B cell (primary cell): ENCODE measurements at regions not wholly inside any gene's neighbourhood (a gene's known extent, or its start where the extent isn't known, plus 50 kb on each side); places are given as distances from the start of the nearest gene placed in this dataset.

ENCODE experiments used
- ATAC-seq: fragments of 200-7000 bp; cut with Tn5 transposase; one replicate; pipeline ENCODE4 v1.10.0; 2021; ENCODE audit warnings: low read depth, mild to moderate bottlenecking, moderate number of reproducible peaks, moderate library complexity
- CTCF ChIA-PET: fragments of 350-600 bp; sonication (Branson Sonifier 250); formaldehyde crosslinking; loops from one replicate; lab custom pipeline; 2021; ENCODE audit warnings: antibody characterized with exemption, inconsistent platforms; lab: Charles Lee
- POLR2A ChIA-PET: fragments of 350-600 bp; sonication (Branson Sonifier 250); formaldehyde crosslinking; loops from one replicate; lab custom pipeline; 2021; ENCODE audit warnings: antibody characterized with exemption; lab: Charles Lee
- DNase-seq: peaks from one replicate; pipeline ENCODE4 v3.0.0; 2013
- H2AFZ ChIP-seq: 2 replicates; pipeline ENCODE4 v1.6.1; 2012; ENCODE audit warnings: mild to moderate bottlenecking, low read depth, low read length; ENCODE audit not compliant: insufficient read depth, poor library complexity, severe bottlenecking
- H3K27ac ChIP-seq, 2 donors: 1 replicate in 1 of 2; 2 replicates in 1 of 2; pipeline ENCODE4 v1.5.1; 2012 to 2013; ENCODE audit warnings: low read length in 2 of 2, mild to moderate bottlenecking in 2 of 2, moderate library complexity in 1 of 2
- H3K27me3 ChIP-seq, 4 experiments: fragments of 200-600 bp in 1 of 4; sonication (generic) in 1 of 4; replicated peaks in 1 of 4; 1 replicate in 2 of 4; 2 replicates in 2 of 4; pipeline versions ENCODE4 v1.6.1 to v1.7.0; 2013 to 2016; ENCODE audit warnings: low read length in 3 of 4, mild to moderate bottlenecking in 2 of 4, mixed read lengths in 1 of 4, moderate library complexity in 1 of 4; ENCODE audit not compliant: insufficient read depth in 4 of 4, control insufficient read depth in 3 of 4; ENCODE audit errors: control extremely low read depth in 1 of 4
- H3K36me3 ChIP-seq, 2 experiments: replicated peaks in 1 of 2; 1 replicate in 1 of 2; 2 replicates in 1 of 2; pipeline versions ENCODE4 v1.6.1 to v1.7.1; 2013; ENCODE audit warnings: low read length in 1 of 2; ENCODE audit not compliant: insufficient read depth in 2 of 2, control insufficient read depth in 1 of 2; ENCODE audit errors: control extremely low read depth in 1 of 2, extremely low read depth in 1 of 2
- H3K4me1 ChIP-seq, 2 donors: fragments of 200-600 bp in 1 of 2; sonication (generic) in 1 of 2; 1 replicate in 1 of 2; 2 replicates in 1 of 2; pipeline versions ENCODE4 v1.5.1 to v1.6.1; 2013 to 2017; ENCODE audit warnings: low read length in 2 of 2; ENCODE audit not compliant: control insufficient read depth in 2 of 2, insufficient read depth in 2 of 2
- H3K4me2 ChIP-seq: replicated peaks from 2 replicates; pipeline ENCODE3; 2012; ENCODE audit warnings: mild to moderate bottlenecking, low read depth, low read length; ENCODE audit not compliant: poor library complexity, severe bottlenecking
- H3K4me3 ChIP-seq, 5 experiments: fragments of 200-600 bp in 1 of 5; sonication (generic) in 1 of 5; 1 replicate in 3 of 5; 2 replicates in 2 of 5; pipeline versions ENCODE4 v1.5.1 to v1.7.0; 2011 to 2016; ENCODE audit warnings: low read length in 4 of 5, mild to moderate bottlenecking in 4 of 5, low read depth in 2 of 5, control low read depth in 1 of 5, moderate library complexity in 1 of 5; ENCODE audit not compliant: insufficient read depth in 1 of 5; ENCODE audit errors: control extremely low read depth in 1 of 5, extremely low read depth in 1 of 5
- H3K79me2 ChIP-seq: fragments of 200-600 bp; sonication (generic); one replicate; pipeline ENCODE4 v1.6.0; 2016; ENCODE audit warnings: low read length; ENCODE audit not compliant: control insufficient read depth, insufficient read depth
- H3K9ac ChIP-seq: fragments of 200-600 bp; sonication (generic); 2 replicates; pipeline ENCODE4 v1.6.1; 2017; ENCODE audit warnings: mild to moderate bottlenecking, low read length, moderate library complexity
- H3K9me3 ChIP-seq, 3 donors: one replicate each; pipeline versions ENCODE4 v1.6.1 to v1.7.1; 2013; ENCODE audit warnings: low read length in 2 of 3; ENCODE audit not compliant: control insufficient read depth in 2 of 3, insufficient read depth in 1 of 3; ENCODE audit errors: control extremely low read depth in 1 of 3
- H4K20me1 ChIP-seq: 2 replicates; pipeline ENCODE4 v1.6.0; 2012; ENCODE audit warnings: mild to moderate bottlenecking, low read length; ENCODE audit not compliant: insufficient read depth, control insufficient read depth, poor library complexity, severe bottlenecking
- H3K27ac Mint-ChIP-seq: one replicate; pipeline ENCODE4 v1.8.0; 2021; ENCODE audit warnings: mixed read lengths
- H3K27me3 Mint-ChIP-seq: one replicate; pipeline ENCODE4 v1.8.0; 2021; ENCODE audit warnings: mixed read lengths
- H3K4me1 Mint-ChIP-seq: one replicate; pipeline ENCODE4 v1.8.0; 2021; ENCODE audit warnings: mixed read lengths
- H3K4me3 Mint-ChIP-seq: one replicate; pipeline ENCODE4 v1.8.0; 2021; ENCODE audit warnings: mixed read lengths
- H3K9me3 Mint-ChIP-seq: one replicate; pipeline ENCODE4 v1.8.0; 2022; ENCODE audit warnings: mixed read lengths; ENCODE audit not compliant: insufficient read depth
- EZH2 ChIP-seq: IDR thresholded peaks from 2 replicates; pipeline ENCODE4 v1.6.1; 2012; ENCODE audit warnings: borderline replicate concordance, low read depth, mild to moderate bottlenecking, moderate library complexity, low read length; ENCODE audit not compliant: insufficient read depth, poor library complexity, severe bottlenecking
- WGBS: methylation state at CpG from one replicate; pipeline ENCODE4 v1.1.5; 2013; ENCODE audit warnings: missing lambda C conversion rate; ENCODE audit not compliant: insufficient coverage; 5-methylcytosine and 5-hydroxymethylcytosine counted together
- intact Hi-C: fragments of 100-400 bp; cut with micrococcal nuclease; formaldehyde crosslinking; loops from one replicate; pipeline ENCODE4 v1.10.0; 2022
- TF ChIP-seq, protein P1 (sequence below): fragments of 200-600 bp; IDR thresholded peaks from one replicate; pipeline ENCODE4 v1.8.0; 2022; ENCODE audit warnings: antibody characterized with exemption, mild to moderate bottlenecking

GRCh38 chr13:44287958-44288357 is 85.7 kb upstream of the SERP2 start:
- Histone ChIP-seq H3K27ac (no peak overlapping the region), H3K4me1 (no peaks in the 10 kb centered on the region), H3K9me3 (no peaks in the 10 kb centered on the region), H3K4me2 (no peak overlapping the region), H3K79me2 (no peaks in the 10 kb centered on the region), H3K27me3 (peaks cover 0 to 25% (median 3%) of the 10 kb centered on the region in 4 experiments), H3K4me3 (no peak overlapping the region), H2AFZ (no peak overlapping the region), H4K20me1 (no peaks in the 10 kb centered on the region), H3K36me3 (no peaks in the 10 kb centered on the region), H3K9ac (no peak overlapping the region)
- peaks cover 48% of the 10 kb centered on the region for H3K27me3 Mint-ChIP-seq
- no peak for TF ChIP-seq EZH2
- TF ChIP-seq, protein P1, sequence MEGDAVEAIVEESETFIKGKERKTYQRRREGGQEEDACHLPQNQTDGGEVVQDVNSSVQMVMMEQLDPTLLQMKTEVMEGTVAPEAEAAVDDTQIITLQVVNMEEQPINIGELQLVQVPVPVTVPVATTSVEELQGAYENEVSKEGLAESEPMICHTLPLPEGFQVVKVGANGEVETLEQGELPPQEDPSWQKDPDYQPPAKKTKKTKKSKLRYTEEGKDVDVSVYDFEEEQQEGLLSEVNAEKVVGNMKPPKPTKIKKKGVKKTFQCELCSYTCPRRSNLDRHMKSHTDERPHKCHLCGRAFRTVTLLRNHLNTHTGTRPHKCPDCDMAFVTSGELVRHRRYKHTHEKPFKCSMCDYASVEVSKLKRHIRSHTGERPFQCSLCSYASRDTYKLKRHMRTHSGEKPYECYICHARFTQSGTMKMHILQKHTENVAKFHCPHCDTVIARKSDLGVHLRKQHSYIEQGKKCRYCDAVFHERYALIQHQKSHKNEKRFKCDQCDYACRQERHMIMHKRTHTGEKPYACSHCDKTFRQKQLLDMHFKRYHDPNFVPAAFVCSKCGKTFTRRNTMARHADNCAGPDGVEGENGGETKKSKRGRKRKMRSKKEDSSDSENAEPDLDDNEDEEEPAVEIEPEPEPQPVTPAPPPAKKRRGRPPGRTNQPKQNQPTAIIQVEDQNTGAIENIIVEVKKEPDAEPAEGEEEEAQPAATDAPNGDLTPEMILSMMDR: no peak
- POLR2A ChIA-PET: interaction anchor here (0.6 to 0.7 kb wide), 2 partner anchors 13 to 655 kb away, joined by 4 to 5 read pairs; no protein-coding TSS in a partner anchor
- DNase-seq: no peak
- peaks cover 2% of the 10 kb centered on the region for H3K9me3 Mint-ChIP-seq
- intact Hi-C loops: no loop called here
- no peak overlapping the region for H3K4me3 Mint-ChIP-seq
- no peak overlapping the region for H3K27ac Mint-ChIP-seq
- no peak for ATAC-seq
- no peaks in the 10 kb centered on the region for H3K4me1 Mint-ChIP-seq
- WGBS: 88% methylated on average over 2 of the region's 5 CpGs
- CTCF ChIA-PET: no interaction called here

DNA sequence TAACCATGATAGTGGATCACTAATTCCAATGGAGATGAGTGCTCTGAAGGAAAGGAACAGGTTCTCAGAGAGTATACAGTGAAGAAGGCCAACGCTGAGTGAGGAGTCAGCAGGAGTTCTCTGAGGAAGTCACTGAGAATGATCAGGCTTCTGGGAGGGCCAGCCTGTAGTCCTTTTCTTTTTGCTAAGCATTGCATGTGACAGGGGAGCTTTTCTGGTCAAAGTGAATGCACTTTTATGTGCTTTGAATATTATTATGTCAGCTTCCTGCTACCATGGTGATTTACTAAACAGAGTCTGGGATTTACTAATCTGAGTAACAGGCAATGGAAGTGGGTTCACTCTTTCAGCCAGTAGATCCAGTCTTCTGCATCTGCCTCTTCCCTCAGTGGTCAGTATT is 81.1 kb upstream of the SERP2 start:
- peaks cover 3% of the 10 kb centered on the region for H3K4me1 Mint-ChIP-seq
- Histone ChIP-seq H3K4me1 (no peaks in the 10 kb centered on the region), H3K4me2 (no peak overlapping the region), H3K9ac (no peak overlapping the region), H3K9me3 (no peaks in the 10 kb centered on the region), H3K36me3 (no peaks in the 10 kb centered on the region), H3K27me3 (peaks cover 0 to 17% (median 0%) of the 10 kb centered on the region in 4 experiments), H2AFZ (no peak overlapping the region), H3K79me2 (no peaks in the 10 kb centered on the region), H3K27ac (no peak overlapping the region), H4K20me1 (no peaks in the 10 kb centered on the region), H3K4me3 (no peak overlapping the region)
- TF ChIP-seq, protein P1: no peak
- no peak for TF ChIP-seq EZH2
- WGBS: 91% methylated on average over 1 of the region's 1 CpG
- no peaks in the 10 kb centered on the region for H3K9me3 Mint-ChIP-seq
- ATAC-seq: no peak
- no peak for DNase-seq
- ChIA-PET CTCF (no interaction called here), POLR2A (no interaction called here)
- no peak overlapping the region for H3K4me3 Mint-ChIP-seq
- intact Hi-C loops: no loop called here
- no peak overlapping the region for H3K27ac Mint-ChIP-seq
- peaks cover 15% of the 10 kb centered on the region for H3K27me3 Mint-ChIP-seq
